DMS153 treated with DMSO at 0.1 percent for 48 hours (cell line): ENCODE measurements at regions not wholly inside any gene's neighbourhood (a gene's known extent, or its start where the extent isn't known, plus 50 kb on each side); places are given as distances from the start of the nearest gene placed in this dataset.

Source experiments
- DNase-seq: peaks from one replicate; lab custom pipeline; 2025; ENCODE audit not compliant: unreplicated experiment; lab: John Stamatoyannopoulos, UW

GRCh38 chr3:28890373-28890772, 390.5 kb upstream of the RBMS3 start:
- DNase-seq: no peak

GRCh38 chr3:28891485-28891884, 389.4 kb upstream of the RBMS3 start:
- DNase-seq: no peak

DNA sequence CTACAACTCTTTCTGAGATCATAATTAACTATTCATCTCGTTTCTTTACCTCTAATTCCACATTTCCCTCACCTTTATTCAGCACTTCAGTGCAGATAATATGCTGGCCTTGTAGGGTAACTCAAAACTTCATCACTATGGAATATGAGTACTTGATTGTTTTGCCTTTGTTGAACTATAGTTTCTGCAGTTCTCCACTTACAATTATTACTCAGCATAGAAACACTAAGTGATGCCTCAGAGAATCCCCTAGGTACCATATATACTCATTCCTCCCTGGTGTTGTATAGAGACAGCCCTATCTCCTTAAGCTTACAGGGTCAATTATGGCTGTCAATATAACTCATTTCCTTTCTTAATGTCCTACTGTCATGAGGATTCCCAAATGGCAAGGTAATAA, 380.6 kb upstream of the RBMS3 start:
- DNase-seq: no peak

DNA sequence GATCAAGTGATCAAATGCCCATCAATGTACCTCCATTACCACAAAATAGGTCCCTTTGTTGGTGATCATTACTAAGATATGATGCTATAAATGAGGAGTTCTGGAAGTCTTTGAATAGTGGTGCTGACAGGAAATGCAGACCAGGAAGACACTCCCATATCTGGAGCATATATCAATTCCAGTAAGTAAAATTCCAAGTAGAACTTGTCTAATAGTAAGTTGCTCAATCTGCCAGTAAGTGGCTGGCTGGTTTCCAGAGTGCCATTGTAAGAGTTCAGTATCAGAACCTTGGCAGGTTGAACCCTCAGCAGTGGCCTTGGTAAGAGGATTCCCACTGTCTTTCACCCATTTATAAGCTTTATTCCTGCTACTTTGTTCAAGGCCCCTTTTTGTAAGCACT, 379.9 kb upstream of the RBMS3 start:
- DNase-seq: no peak

DNA sequence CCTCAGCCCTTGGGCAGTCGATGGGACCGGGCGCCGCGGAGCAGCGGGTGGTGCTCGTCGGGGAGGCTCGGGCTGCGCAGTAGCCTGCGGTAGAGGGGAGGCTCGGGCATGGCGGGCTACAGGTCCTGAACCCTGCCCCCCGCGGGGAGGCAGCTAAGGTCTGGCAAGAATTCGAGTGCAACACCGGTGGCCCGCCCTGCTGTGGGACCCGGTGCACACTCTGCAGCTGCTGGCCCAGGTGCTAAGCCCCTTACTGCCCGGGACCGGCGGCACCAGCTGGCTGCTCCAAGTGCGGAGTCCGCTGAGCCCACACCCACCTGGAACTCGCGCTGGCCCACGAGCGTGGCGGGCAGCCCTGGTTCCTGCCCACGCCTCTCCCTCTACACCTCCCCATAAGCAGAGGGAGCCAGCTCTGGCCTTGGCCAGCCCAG, 377.7 kb upstream of the RBMS3 start:
- DNase-seq: no peak

DNA sequence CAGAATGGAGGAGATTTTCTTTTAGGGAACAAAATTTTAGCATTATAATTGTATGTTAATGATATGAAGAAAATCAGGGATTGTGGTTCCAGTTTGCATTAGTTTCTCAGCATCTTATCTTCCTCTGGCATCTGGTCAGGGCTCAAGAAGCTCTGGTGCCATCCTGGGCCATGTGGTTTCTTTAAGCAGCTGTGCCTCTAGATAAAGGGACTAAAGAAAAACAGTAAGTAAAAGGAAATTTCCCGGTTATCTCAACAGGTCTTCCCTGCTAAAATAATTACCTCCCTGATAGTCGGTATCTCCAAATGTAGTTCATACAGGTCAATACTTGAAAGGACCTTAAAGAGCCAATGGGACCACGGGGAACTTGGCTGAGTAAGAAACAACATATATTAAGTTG, 375.1 kb upstream of the RBMS3 start:
- DNase-seq: no peak

DNA sequence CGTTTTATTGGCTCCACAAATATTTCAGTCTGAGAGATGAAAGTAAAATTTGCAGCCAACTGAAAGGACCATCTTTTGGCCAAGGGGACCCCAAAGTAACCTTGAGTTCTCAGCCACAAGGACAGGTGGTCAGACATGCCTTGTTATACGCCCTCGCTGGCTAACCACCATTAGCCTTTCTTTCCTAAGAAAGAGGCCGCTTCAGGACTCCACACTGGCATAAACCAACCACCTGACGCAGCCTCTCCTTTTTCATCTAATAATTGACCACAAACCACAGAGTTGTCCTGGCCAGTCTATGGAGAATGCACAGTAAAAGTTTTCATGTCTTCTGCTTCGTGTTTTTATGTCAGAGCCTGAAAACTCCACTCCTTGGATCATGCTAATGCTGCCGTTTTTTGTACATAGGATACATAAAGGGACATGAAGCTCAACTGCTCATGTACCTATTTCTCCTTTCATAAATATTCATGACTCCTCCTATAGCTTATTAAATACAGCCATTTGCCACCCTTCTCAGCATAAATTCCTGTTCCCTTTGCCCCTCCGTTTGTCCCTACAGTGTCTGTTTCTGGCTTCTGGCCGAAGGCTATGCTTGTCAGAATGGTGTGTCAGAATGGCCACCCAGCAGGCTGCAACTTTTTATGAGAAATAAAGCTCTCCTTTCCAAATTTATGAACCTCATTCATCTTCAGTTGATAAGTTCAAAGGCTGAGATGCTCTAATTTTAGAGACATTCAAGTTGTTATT, 374.1 kb upstream of the RBMS3 start:
- DNase-seq: no peak

GRCh38 chr3:28907616-28908015, 373.3 kb upstream of the RBMS3 start:
- no peak for DNase-seq

GRCh38 chr3:28912120-28912885, 368.6 kb upstream of the RBMS3 start:
- DNase-seq: no peak

GRCh38 chr3:28915741-28916500, 364.9 kb upstream of the RBMS3 start:
- DNase-seq: no peak

DNA sequence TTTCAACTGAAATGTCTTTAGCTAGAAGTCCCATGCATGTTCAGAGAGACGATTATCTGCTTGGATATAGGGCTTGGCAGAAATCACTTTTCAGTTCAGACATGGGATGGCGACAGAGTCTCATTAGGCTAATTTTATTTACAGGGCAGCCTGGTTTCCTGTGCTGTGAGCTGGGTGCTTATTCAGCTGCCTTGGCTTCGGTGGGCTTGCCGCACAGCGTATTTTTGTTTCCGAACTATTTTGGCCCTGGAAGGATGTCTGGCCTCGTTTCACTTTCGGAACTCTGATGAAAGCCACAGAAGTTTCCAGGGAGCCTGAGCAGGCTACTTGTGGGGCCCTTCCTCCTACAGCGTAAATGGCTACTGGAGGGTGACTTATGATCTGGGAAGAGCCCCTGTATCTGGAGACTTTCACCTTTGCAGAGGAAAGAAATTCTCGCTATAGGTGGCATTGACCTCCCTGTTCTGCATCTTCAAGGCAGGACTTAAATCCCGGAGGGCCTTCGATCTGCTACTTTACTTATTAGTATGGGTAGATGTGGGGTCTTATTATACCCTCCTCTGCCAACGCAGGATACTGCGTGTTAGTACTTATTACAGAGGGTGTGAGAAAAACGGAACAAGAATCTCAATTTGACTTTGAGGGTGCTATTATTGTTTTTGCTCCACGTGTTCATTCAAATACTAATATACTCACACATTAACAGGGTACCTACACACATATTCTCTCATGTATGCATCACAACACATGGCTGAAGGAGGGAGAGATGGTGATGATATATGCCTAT, 364.0 kb upstream of the RBMS3 start:
- DNase-seq: no peak

- no peak for DNase-seq
Measured at GRCh38 chr3:28917895-28918475, 362.9 kb upstream of the RBMS3 start.

DNA sequence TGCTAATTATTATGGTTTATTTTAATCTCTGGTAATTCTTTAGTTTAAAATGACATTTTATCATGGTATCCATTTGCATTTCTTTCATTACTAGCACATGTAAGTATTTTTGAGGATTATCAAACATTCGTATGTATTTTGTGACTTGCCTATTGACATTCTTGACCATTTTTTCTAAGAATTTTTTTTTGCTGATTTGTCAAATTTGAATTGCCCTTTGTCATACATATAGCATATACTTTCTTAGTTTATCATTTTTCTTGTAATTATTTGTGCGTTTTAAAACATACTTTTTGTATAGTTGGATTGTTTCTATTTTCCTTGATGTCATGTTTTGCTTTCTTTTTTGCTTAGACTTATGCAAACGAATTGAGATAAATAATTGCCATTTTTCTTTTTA, 358.5 kb upstream of the RBMS3 start:
- no peak for DNase-seq

- DNase-seq: no peak
Measured at GRCh38 chr3:28923994-28924393, 356.9 kb upstream of the RBMS3 start.

GRCh38 chr3:28924744-28925360, 356.0 kb upstream of the RBMS3 start:
- DNase-seq: no peak

GRCh38 chr3:28933337-28933736, 347.5 kb upstream of the RBMS3 start:
- no peak for DNase-seq

GRCh38 chr3:28934126-28934813, 346.6 kb upstream of the RBMS3 start:
- DNase-seq: no peak

DNA sequence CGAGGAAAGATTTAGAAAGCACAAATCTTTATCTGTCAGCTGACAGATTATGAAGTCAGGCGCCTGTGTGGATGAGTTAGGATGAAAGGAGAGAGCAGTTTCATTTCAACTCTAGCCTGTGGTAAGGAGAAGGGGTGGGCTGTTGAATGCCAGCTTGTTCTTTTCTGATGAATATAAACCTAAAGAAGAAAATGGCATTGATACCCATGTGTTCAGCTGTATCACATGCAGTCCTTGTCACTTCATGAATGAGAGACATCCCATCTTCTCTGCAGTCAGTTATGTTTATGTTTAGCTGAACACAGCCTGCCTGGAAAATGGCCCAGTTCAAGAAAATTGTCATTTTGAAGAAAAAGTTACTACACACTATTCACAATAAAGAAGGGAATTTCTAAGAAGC, 345.7 kb upstream of the RBMS3 start:
- no peak for DNase-seq

- no peak for DNase-seq
Measured at GRCh38 chr3:28936154-28936553, 344.7 kb upstream of the RBMS3 start.

DNA sequence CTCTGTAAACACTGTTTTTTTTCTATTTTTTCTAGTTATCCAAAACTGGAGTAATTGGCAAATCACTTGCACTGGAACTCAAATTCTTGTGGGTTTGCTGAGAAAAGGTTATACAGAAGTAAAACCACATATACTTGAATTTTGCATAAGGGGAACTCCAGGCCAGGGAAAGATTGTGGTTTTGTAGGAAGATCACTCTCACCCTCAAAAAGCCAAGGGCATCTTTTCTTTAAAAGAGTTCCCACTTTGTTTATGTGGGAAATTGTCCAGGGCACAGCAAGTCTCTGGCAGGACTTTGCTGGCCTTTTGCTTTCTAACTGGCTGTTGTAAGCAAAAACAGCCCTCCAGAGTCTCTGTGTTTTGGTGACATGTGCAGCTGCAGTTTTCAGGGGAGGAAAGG, 340.3 kb upstream of the RBMS3 start:
- no peak for DNase-seq
